ENCODE measurements at regions not wholly inside any gene's neighbourhood (a gene's known extent, or its start where the extent isn't known, plus 50 kb on each side); places are given as distances from the start of the nearest gene placed in this dataset.

- TF ChIP-seq POLR2AphosphoS5 (IDR thresholded peaks at IDR 0.05; ENCODE audit: low read depth, low read length) (no peak), TAF1 (IDR thresholded peaks at IDR 0.05; ENCODE audit: borderline replicate concordance, insufficient read depth, low read length) (no peak), SIN3A (IDR thresholded peaks at IDR 0.05; ENCODE audit: borderline replicate concordance, insufficient read depth, low read length) (no peak), FOXP2 (optimal IDR thresholded peaks at IDR 0.05; ENCODE audit: borderline replicate concordance, extremely low read depth, extremely low read length, insufficient read depth) (no peak)
- TF ChIP-seq, protein P1, sequence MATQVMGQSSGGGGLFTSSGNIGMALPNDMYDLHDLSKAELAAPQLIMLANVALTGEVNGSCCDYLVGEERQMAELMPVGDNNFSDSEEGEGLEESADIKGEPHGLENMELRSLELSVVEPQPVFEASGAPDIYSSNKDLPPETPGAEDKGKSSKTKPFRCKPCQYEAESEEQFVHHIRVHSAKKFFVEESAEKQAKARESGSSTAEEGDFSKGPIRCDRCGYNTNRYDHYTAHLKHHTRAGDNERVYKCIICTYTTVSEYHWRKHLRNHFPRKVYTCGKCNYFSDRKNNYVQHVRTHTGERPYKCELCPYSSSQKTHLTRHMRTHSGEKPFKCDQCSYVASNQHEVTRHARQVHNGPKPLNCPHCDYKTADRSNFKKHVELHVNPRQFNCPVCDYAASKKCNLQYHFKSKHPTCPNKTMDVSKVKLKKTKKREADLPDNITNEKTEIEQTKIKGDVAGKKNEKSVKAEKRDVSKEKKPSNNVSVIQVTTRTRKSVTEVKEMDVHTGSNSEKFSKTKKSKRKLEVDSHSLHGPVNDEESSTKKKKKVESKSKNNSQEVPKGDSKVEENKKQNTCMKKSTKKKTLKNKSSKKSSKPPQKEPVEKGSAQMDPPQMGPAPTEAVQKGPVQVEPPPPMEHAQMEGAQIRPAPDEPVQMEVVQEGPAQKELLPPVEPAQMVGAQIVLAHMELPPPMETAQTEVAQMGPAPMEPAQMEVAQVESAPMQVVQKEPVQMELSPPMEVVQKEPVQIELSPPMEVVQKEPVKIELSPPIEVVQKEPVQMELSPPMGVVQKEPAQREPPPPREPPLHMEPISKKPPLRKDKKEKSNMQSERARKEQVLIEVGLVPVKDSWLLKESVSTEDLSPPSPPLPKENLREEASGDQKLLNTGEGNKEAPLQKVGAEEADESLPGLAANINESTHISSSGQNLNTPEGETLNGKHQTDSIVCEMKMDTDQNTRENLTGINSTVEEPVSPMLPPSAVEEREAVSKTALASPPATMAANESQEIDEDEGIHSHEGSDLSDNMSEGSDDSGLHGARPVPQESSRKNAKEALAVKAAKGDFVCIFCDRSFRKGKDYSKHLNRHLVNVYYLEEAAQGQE (IDR thresholded peaks at IDR 0.05; ENCODE audit: insufficient read depth in 1 of 2, low read depth in 2 of 2, low read length in 2 of 2) = no peak
These were observed 258.9 kb downstream of the GJA1 start for GRCh38 chr6:121694389-121694788.

Measured in PFSK-1 (cell line).